SHP77 treated with DMSO at 0.1 percent for 48 hours (cell line): ENCODE measurements at regions not wholly inside any gene's neighbourhood (a gene's known extent, or its start where the extent isn't known, plus 50 kb on each side); places are given as distances from the start of the nearest gene placed in this dataset.

Experiments
- DNase-seq: peaks from one replicate; lab custom pipeline; 2025; lab: John Stamatoyannopoulos, UW

DNA sequence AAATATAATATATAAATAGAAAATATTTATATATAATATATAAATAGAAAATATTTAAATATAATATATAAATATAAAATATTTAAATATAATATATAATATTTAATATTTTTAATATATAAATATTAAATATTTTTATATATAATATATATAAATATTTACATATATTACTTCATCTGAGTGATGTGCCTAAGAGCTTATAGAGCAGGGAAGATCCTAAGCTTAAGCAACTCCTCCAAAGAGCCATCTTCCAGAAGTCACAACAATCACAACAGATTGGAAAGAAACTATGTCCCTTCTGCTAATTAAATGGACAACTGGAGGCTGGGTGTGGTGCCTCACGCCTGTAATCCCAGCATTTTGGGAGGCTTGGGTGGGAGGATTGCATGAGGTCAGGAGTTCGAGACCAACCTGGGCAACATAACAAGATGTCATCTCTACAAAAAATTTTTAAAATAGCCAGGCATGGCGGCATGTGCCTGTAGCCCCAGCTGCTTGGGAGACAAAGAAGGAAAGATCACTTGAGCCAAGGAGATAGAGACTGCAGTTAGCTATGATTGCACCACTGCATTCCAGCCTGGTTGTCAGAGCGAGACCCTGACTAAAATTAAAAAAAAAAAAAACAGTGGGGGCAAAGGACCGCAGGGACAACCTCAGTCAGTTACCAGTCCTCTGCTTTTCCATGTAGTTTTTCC, 198.7 kb downstream of the SKIDA1 start:
- DNase-seq: no peak

DNA sequence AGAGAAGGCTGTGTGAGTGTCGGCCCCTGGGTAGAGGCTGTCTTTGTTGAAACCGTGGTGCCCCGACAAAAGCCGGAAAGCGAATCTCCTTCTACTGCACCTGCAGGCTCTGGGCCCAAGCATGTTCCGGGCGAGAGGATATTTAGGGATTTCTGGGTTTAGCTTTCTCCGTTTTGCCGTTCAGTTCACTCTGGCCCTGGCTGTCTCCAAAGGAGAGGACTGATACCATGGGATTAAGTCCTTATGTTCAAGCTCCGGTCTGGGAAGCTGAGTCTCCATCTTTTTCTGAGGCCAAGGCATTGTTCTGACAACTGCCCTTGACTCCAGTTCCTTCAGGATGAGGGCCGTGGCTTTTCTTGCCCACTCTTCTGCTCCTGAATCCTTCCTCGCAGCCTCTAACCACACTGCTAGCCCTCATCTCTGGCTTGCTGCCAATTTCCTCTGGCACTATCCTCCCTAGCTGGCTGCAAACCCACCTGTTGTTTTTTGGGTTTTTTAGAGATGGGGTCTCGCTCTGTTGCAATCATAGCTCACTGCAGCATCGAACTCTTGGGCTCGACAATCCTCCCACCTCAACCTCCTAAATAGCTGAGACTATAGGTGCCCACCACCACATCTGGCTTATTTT, 206.8 kb downstream of the SKIDA1 start:
- DNase-seq: peak; percentile 36

GRCh38 chr10:21317902-21318301, 207.6 kb downstream of the SKIDA1 start:
- DNase-seq: no peak

GRCh38 chr10:21315645-21316220, 209.7 kb downstream of the SKIDA1 start:
- no peak for DNase-seq

GRCh38 chr10:21314906-21315644, 210.4 kb downstream of the SKIDA1 start:
- DNase-seq: no peak

- no peak for DNase-seq
These were observed 211.3 kb downstream of the SKIDA1 start for GRCh38 chr10:21314111-21314626.

- DNase-seq: no peak
These were observed 211.8 kb downstream of the SKIDA1 start for GRCh38 chr10:21313691-21314090.

GRCh38 chr10:21311426-21311825, 214.1 kb downstream of the SKIDA1 start:
- DNase-seq: no peak

DNA sequence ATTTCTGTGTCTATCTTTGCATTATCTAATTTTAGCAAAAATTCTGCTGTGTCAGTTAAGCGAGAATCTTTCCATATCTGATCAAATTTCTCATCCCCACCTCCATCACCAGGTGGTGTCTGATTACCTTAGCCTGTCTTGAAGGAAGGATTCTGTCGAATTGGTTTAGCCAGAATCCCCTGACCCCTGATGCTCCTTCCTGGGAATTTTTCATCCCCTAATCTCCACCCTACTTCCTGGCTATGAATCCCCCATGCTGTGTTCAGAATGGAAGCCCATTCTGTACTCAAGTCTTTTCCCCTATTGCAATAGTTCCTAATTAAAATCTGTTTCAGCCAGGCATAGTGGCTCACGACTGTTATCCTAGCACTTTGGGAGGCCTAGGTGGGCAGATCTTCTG, 216.1 kb downstream of the SKIDA1 start:
- DNase-seq: no peak

GRCh38 chr10:21308946-21309345, 216.5 kb downstream of the SKIDA1 start:
- no peak for DNase-seq

DNA sequence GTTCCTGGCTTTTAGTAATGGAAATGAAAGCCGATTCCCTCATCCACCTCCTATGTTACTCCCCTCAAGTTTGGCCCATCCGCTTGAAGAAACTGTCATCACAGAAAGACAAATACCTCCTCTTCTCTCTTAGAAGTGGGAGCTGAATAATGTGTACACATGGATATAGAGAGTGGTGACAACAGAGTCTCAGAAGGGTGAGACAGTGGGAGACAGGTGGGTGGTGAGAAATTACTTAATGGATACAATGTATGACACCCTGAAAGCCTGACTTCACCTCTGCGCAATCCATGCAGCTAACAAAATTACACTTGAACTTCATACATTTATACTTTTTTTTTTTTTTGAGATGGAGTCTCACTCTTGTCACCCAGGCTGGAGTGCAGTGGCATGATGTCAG, 217.5 kb downstream of the SKIDA1 start:
- no peak for DNase-seq

- DNase-seq: no peak
These were observed 220.9 kb downstream of the SKIDA1 start for GRCh38 chr10:21304608-21305007.

- DNase-seq: no peak
These were observed 221.3 kb downstream of the SKIDA1 start for GRCh38 chr10:21304198-21304597.

GRCh38 chr10:21300551-21300950, 224.9 kb downstream of the SKIDA1 start:
- DNase-seq: no peak

DNA sequence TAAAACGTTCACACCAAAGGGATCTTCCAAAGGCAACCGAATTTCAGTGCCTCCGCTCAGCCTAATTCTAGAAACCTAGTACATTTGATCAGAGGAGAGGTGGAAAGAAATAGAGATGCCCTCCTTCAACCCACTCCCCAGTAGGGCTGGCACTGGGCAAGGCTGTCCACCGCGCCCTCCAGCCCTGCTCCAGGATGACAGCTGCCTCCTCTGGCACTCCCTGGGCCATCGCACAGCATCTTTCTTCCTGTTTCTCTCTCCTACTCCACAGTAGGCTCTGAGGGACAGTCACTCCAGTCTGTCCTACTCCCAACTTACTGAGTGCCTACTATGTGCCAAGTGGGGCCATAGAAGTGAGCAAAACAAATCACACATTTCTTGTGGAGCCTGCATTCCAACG, 226.2 kb downstream of the SKIDA1 start:
- no peak for DNase-seq

- DNase-seq: no peak
These were observed 226.8 kb downstream of the SKIDA1 start for GRCh38 chr10:21298701-21299100.

DNA sequence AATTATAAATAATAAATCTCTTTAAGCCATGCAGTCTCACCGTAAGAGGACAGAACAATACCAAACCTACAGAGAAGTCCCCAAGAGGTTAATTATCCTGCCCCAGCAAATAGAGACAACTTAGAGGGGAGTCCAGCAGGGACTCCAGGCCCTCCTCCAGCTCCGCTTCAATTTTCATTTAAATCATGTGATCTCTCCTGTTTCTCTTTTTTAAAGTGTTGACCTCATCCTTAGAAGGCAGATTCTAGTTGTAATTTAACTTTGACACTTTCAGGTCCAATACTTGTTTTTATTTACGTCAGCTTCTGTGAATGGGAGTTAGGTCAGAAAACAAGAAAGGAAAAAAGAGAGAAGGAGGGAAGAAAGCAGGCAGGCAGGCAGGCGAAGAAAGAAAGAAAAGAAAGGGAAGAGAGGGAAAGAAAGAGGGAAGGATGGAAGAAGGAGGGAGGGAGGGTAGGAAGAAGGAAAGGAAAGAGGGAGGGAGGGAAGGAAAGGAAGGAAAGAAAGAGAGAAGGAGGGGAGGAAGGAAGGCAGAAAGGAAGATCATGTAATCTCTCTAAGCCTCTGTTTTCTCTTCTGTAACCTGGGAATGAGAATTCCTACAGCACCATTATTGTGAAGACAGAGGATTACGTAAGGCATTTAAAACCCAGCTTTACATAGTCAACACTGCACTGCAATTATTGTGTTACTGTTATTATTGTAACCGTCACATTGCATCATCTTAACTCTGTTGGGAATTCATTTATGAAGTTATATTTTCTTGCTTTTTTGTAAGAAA, 227.7 kb downstream of the SKIDA1 start:
- no peak for DNase-seq

DNA sequence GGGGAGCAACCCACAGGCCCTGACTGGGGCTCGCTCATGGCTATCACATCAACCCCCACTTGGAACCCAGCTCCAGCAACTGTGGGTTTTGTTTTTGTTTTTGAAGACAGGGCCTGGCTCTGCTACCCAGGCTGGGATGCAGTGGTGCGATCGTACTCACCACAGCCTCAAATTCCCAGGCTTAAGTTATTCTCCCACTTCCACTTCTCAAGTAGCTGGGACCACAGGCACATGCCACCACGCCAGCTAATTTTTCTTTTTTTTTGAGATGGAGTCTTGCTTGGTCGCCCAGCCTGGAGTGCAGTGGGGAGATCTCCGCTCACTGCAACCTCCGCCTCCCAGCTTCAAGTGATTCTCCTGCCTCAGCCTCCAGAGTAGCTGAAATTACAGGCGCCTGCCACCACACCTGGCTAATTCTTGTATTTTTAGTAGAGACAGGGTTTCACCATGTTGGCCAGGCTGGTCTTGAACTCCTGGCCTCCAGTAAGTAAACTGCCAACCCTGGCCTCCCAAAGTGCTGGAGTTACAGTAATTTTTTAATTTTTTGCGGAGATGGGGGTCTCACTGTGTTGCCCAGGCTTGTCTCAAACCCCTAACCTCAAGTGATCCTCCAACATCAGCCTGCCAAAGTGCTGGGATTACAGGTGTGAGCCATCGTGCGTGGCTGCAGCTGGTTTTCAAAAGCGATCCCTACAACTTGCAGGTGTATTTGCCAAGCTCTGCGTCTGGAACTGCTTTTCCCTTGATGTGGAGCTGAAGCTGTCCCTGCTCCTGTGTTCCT, 228.7 kb downstream of the SKIDA1 start:
- DNase-seq: no peak

DNA sequence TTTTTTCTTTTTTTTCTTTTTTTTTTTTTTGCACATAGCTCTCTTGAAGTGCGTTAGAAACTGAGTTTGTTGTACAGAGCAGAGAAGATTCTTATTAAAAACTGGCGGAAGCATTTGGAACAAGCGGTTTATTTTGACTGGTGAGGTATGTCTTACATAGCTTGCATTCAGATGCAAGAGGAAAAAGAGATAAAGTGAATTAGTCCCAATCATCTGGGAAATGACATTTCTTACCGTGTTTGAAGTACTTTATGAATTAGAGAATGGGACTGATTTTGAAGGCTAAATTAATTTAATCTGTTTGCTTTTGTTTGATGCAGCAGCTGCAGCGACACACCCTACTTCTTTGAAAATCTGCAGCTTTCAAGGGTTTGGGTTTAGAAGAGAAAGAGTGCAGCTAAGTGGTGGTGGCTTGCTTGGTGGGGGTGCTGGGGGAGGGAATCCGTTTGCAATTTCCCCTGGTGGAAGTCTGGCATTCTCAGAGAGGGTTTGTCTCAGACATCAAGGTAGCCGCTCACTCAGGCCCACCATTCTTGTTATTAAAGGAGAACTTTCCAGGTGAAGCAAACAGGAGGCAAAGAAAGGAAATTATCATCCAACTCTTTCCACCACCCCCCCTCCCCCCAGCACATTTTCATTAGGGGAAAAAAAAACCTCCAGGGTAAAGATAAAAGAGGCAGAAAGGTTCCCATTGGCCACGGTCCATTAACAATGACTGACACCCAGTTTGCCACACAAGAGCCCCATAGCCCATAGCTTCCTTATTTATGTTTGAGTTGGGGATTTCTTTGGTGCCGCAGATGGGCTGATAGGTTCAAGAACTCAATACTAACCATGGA, 231.7 kb downstream of the SKIDA1 start:
- DNase-seq: no peak
